ENCODE measurements at regions not wholly inside any gene's neighbourhood (a gene's known extent, or its start where the extent isn't known, plus 50 kb on each side); places are given as distances from the start of the nearest gene placed in this dataset.

GRCh38 chr5:8241558-8241957, 372.6 kb downstream of the MTRR start:
- no peak for TF ChIP-seq CTCF (IDR thresholded peaks at IDR 0.05)
- no peak for TF ChIP-seq POLR2A (IDR thresholded peaks at IDR 0.05)
